Naive thymus-derived CD8-positive, alpha-beta T cell (primary cell): ENCODE measurements at regions not wholly inside any gene's neighbourhood (a gene's known extent, or its start where the extent isn't known, plus 50 kb on each side); places are given as distances from the start of the nearest gene placed in this dataset.

Experiments
- ATAC-seq, 2 donors: fragments of 150-1000 bp; cut with Tn5 transposase in 1 of 2; sonication (Bioruptor Pico), chemical (Tn5 transposase) in 1 of 2; 1 replicate in 1 of 2; 2 replicates in 1 of 2; pipeline ENCODE4 v1.10.0; 2021; ENCODE audit warnings: mild to moderate bottlenecking in 2 of 2, moderate library complexity in 2 of 2
- POLR2A ChIA-PET: fragments of 350-600 bp; sonication (Branson Sonifier 250); formaldehyde crosslinking; loops from one replicate; lab custom pipeline; 2021; ENCODE audit warnings: antibody characterized with exemption; lab: Charles Lee
- DNase-seq, 10 donors: peaks; one replicate each; pipeline versions ENCODE4 v3.0.0 to v3.0.0-alpha.2; 2020 to 2022
- H3K27ac Mint-ChIP-seq, 10 donors: one replicate each; pipeline ENCODE4 v1.8.0; 2020 to 2022; ENCODE audit warnings: mild to moderate bottlenecking in 10 of 10, mixed read lengths in 10 of 10, moderate library complexity in 4 of 10, inconsistent platforms in 1 of 10
- H3K27me3 Mint-ChIP-seq, 5 donors: one replicate each; pipeline ENCODE4 v1.8.0; 2021 to 2022; ENCODE audit warnings: mixed read lengths in 5 of 5
- H3K36me3 Mint-ChIP-seq, 3 donors: one replicate each; pipeline ENCODE4 v1.8.0; 2020 to 2022; ENCODE audit warnings: mixed read lengths in 3 of 3, mild to moderate bottlenecking in 2 of 3, inconsistent platforms in 1 of 3
- H3K4me1 Mint-ChIP-seq, 4 donors: one replicate each; pipeline ENCODE4 v1.8.0; 2021 to 2022; ENCODE audit warnings: mixed read lengths in 4 of 4
- H3K4me3 Mint-ChIP-seq, 10 donors: one replicate each; pipeline ENCODE4 v1.8.0; 2020 to 2022; ENCODE audit warnings: mild to moderate bottlenecking in 10 of 10, mixed read lengths in 10 of 10, moderate library complexity in 6 of 10, inconsistent platforms in 1 of 10
- H3K9me3 Mint-ChIP-seq, 9 donors: one replicate each; pipeline ENCODE4 v1.8.0; 2020 to 2022; ENCODE audit warnings: mixed read lengths in 9 of 9, mild to moderate bottlenecking in 3 of 9, inconsistent platforms in 1 of 9, moderate library complexity in 1 of 9

GRCh38 chr6:139712830-139713229, 338.4 kb upstream of the CITED2 start:
- H3K4me1 Mint-ChIP-seq, result no peaks in the 10 kb centered on the region
- H3K27me3 Mint-ChIP-seq, result peaks cover 0 to 6% (median 2%) of the 10 kb centered on the region in 5 donors
- ATAC-seq, result no peak

DNA sequence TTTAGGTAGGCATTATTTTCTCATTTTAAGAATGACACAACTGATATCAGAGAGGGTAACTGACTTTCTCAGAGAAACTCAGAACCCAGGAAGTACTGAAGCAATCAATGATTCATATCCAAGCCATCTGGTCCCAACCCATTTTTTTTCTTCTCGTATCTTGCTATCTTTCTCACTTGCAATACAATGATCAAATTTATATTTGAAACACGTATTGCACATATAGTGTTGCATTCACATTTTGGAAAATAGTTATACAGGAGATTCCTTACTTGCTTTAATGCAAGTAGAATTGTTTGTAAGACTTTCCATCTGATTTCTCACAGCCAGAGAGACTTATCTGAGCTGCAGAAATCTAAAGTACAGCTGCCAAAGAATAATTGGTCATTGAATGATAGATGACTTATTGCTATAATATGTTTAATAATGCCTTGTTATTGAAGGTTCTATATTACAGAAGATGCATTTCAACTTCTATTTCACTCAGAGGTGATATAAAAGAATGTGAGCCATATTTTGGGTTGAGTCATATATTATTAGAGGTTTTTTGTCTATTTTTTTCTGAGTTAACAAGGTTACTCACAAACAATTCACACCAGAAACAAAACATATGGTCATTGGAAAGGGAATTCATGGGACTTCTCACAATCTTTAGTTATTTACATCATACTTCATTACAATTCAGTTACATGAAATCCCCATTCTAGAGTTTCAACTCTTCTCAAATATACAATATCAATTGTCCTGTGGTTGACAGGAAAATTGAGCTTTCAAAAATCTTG, 337.5 kb upstream of the CITED2 start:
- Mint-ChIP-seq H3K4me3 (no peak overlapping the region), H3K36me3 (no peaks in the 10 kb centered on the region), H3K27me3 (peaks cover 0 to 6% (median 2%) of the 10 kb centered on the region in 5 donors), H3K9me3 (no peaks in the 10 kb centered on the region), H3K27ac (no peak overlapping the region), H3K4me1 (no peaks in the 10 kb centered on the region)
- ATAC-seq (no peak), DNase-seq (no peak)
- POLR2A ChIA-PET, result no interaction called here

More at GRCh38 chr6:139712830-139713229, 338.4 kb upstream of the CITED2 start:
- Mint-ChIP-seq H3K27ac (no peak overlapping the region), H3K36me3 (no peaks in the 10 kb centered on the region), H3K9me3 (no peaks in the 10 kb centered on the region), H3K4me3 (no peak overlapping the region)
- DNase-seq, result no peak
- POLR2A ChIA-PET, result no interaction called here

GRCh38 chr6:139710556-139710955, 336.1 kb upstream of the CITED2 start:
- no peak for DNase-seq
- Mint-ChIP-seq H3K27ac (no peak overlapping the region), H3K4me1 (no peaks in the 10 kb centered on the region), H3K4me3 (no peak overlapping the region), H3K27me3 (peaks cover 0 to 6% (median 2%) of the 10 kb centered on the region in 5 donors), H3K36me3 (no peaks in the 10 kb centered on the region), H3K9me3 (peaks cover 0 to 2% (median 0%) of the 10 kb centered on the region in 9 donors)
- POLR2A ChIA-PET, result no interaction called here
- ATAC-seq, result no peak

DNA sequence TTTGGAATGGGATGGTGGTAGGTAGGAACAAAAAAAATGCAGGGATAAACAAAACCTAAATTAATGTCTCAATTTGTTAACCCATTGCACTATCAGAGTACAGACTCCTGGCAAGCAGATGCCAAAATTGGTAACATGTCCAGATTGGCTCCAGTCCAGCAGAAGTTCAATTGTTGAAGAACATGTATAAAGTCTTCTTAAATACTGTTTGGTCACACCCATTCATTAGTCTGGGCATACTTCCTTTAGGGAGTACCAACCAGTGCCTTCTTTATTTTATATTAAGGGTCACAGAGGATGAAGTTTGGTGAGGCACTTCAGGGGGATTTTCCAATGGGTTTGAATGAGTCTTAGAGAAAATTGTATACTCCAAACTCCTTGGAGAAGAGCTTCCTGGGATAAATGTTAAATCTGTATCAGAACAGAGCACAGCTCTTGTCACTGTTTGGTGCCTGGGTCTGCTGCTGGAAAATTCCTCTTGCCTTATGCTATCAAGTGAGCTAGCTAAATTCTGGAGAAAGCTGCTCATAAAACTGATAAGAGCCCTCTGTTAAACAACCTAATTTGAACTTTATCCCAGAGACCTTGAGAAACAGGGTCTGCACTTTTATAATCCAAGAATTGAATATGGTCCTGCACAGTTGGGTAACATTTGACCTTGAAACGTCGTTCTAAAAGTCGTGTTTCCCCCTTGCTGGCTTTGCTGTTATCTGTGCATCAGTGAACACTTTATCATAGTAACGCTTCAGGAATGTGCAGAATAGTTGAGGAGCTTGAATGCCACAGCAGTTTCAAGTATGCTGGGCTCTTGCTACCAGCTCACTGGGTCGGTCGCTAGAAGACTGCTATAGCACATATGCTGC, 334.1 kb upstream of the CITED2 start:
- ATAC-seq (no peak), DNase-seq (no peak)
- no peaks in the 10 kb centered on the region for H3K4me1 Mint-ChIP-seq
- H3K27ac Mint-ChIP-seq, result no peak overlapping the region
- POLR2A ChIA-PET, result no interaction called here
- no peaks in the 10 kb centered on the region for H3K36me3 Mint-ChIP-seq
- H3K4me3 Mint-ChIP-seq, result no peak overlapping the region
- peaks cover 0 to 5% (median 0%) of the 10 kb centered on the region in 9 donors for H3K9me3 Mint-ChIP-seq
- peaks cover 0 to 5% (median 2%) of the 10 kb centered on the region in 5 donors for H3K27me3 Mint-ChIP-seq

DNA sequence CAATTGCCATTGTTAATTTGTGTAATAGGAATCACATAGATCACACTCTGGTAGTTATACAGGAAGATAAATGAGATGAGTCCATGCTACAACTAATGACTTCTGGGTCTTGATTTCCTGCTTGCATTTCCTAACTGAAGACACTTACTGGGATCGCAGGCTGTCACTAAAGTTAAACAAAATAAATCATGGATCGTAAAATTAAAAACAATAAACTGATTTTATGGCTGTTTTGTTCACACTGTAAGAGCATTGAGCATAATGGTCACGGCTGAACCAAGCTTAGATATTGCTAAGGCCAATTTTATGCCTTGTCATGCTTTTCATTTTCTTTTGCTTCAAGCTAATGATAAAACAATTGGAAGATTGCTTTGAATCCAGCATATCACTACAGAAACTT, 332.5 kb upstream of the CITED2 start:
- POLR2A ChIA-PET, result no interaction called here
- Mint-ChIP-seq H3K4me1 (no peaks in the 10 kb centered on the region), H3K4me3 (no peak overlapping the region), H3K27me3 (peaks cover 0 to 5% (median 0%) of the 10 kb centered on the region in 5 donors), H3K9me3 (peaks cover 0 to 5% (median 0%) of the 10 kb centered on the region in 9 donors), H3K36me3 (no peaks in the 10 kb centered on the region), H3K27ac (no peak overlapping the region)
- DNase-seq (no peak), ATAC-seq (no peak)

GRCh38 chr6:139705284-139705683, 330.8 kb upstream of the CITED2 start:
- Mint-ChIP-seq H3K27me3 (peaks cover 0 to under 1% (median 0%) of the 10 kb centered on the region in 5 donors), H3K4me3 (no peak overlapping the region), H3K4me1 (no peaks in the 10 kb centered on the region), H3K27ac (no peak overlapping the region), H3K9me3 (peaks cover 0 to 5% (median 0%) of the 10 kb centered on the region in 9 donors), H3K36me3 (no peaks in the 10 kb centered on the region)
- POLR2A ChIA-PET, result interaction anchor here (0.9 kb wide), 1 partner anchor 331 kb away, joined by 3 read pairs; the partner anchor contains the start of gene CITED2
- DNase-seq, result no peak
- ATAC-seq, result no peak

DNA sequence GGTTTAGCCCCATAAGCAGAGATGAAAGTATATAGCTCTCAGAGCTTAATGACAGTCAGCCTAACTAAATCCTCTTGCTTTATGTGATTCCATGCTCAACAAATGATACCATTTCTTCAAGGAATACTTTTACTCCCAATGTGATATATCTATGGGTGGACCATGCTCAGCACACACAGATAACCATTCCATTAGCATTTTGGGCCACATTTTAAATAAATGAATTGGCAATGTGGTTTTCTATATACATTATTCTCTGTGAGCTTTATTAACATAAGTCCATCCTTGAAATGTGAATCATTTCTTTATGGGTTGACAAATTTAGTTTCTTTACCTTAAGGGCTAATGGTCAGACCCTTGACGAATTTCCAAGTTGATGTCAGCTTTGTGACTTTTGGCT, 329.3 kb upstream of the CITED2 start:
- POLR2A ChIA-PET, result no interaction called here
- H3K36me3 Mint-ChIP-seq, result no peaks in the 10 kb centered on the region
- no peaks in the 10 kb centered on the region for H3K4me1 Mint-ChIP-seq
- H3K27me3 Mint-ChIP-seq, result no peaks in the 10 kb centered on the region
- H3K9me3 Mint-ChIP-seq, result peaks cover 0 to 5% (median 0%) of the 10 kb centered on the region in 9 donors
- DNase-seq (no peak), ATAC-seq (no peak)
- no peak overlapping the region for H3K4me3 Mint-ChIP-seq
- no peak overlapping the region for H3K27ac Mint-ChIP-seq

DNA sequence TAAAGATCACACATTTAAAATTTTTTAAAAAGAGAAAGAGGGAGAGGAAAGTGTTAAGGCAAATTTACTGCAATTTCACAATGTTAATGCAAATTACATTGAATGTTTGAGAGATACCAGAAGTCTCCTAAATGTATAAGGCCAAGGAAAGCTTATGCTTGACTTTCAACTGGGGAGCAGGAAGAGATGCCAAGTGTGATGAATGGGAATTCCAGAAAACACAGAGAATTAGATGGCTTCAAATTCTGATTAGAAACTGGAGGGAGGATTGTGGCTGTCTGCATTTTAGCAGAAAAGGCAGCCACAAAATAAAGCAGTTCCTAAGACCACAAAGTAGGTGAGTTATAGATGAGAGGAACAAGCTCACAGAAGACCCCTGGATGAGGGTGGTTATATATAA, 328.3 kb upstream of the CITED2 start:
- Mint-ChIP-seq H3K36me3 (no peaks in the 10 kb centered on the region), H3K27me3 (no peaks in the 10 kb centered on the region), H3K4me3 (no peak overlapping the region), H3K4me1 (no peaks in the 10 kb centered on the region), H3K27ac (no peak overlapping the region), H3K9me3 (peaks cover 0 to 5% (median 0%) of the 10 kb centered on the region in 9 donors)
- DNase-seq (no peak), ATAC-seq (no peak)
- POLR2A ChIA-PET, result no interaction called here

DNA sequence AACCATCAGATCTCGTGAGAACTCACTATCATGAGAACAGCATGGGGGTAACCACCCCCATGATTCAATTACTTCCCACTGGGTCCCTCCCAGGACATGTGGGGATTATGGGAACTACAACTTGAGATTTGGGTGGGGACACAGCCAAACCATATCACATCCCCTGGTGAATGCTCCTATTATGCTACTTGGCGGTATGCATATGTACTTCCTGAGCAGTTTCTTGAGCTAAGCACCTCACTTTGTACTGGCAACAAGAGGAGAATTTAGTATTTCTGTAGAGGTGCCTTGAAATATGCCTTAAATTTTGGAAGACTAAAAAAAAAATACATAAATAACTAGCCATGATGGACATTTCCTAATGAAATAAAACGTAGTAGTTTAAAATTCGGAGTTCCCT, 327.2 kb upstream of the CITED2 start:
- H3K27ac Mint-ChIP-seq, result no peak overlapping the region
- ATAC-seq, result no peak

GRCh38 chr6:139701003-139701402, 326.6 kb upstream of the CITED2 start:
- ATAC-seq (no peak), DNase-seq (no peak)
- H3K27ac Mint-ChIP-seq, result no peak overlapping the region
- H3K27me3 Mint-ChIP-seq, result no peaks in the 10 kb centered on the region
- H3K4me1 Mint-ChIP-seq, result no peaks in the 10 kb centered on the region
- POLR2A ChIA-PET, result interaction anchor here (0.7 kb wide), 1 partner anchor 9 kb away, joined by 3 read pairs; no protein-coding TSS in a partner anchor
- H3K36me3 Mint-ChIP-seq, result no peaks in the 10 kb centered on the region
- no peak overlapping the region for H3K4me3 Mint-ChIP-seq
- peaks cover 0 to 5% (median 0%) of the 10 kb centered on the region in 9 donors for H3K9me3 Mint-ChIP-seq

More for the DNA sequence above, 327.2 kb upstream of the CITED2 start:
- no peak for DNase-seq
- Mint-ChIP-seq H3K4me1 (no peaks in the 10 kb centered on the region), H3K9me3 (peaks cover 0 to 5% (median 0%) of the 10 kb centered on the region in 9 donors), H3K4me3 (no peak overlapping the region), H3K36me3 (no peaks in the 10 kb centered on the region), H3K27me3 (no peaks in the 10 kb centered on the region)
- POLR2A ChIA-PET, result no interaction called here

DNA sequence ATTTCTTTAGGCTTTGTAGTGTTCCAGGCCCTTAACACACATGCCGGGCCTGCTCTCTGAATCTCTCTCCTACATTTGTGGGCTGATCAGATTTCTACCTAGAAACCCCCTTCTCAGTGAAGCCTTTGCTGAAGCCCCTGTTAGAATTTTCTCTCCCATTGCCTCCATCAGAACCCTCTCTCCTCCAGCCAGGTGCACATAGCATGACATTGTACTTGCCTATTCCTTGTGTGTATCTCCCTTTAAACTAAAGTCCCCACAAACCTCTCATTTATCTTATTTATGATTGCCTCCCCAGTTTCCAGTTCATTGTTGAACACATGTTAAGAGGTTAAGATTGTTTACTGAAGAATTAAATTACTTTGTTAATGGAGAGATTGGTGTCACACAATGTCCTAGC, 325.5 kb upstream of the CITED2 start:
- Mint-ChIP-seq H3K4me1 (peaks cover 0 to 3% (median 0%) of the 10 kb centered on the region in 4 donors), H3K27me3 (no peaks in the 10 kb centered on the region), H3K36me3 (no peaks in the 10 kb centered on the region), H3K9me3 (no peaks in the 10 kb centered on the region), H3K27ac (no peak overlapping the region), H3K4me3 (no peak overlapping the region)
- ATAC-seq (no peak), DNase-seq (no peak)
- POLR2A ChIA-PET, result no interaction called here

DNA sequence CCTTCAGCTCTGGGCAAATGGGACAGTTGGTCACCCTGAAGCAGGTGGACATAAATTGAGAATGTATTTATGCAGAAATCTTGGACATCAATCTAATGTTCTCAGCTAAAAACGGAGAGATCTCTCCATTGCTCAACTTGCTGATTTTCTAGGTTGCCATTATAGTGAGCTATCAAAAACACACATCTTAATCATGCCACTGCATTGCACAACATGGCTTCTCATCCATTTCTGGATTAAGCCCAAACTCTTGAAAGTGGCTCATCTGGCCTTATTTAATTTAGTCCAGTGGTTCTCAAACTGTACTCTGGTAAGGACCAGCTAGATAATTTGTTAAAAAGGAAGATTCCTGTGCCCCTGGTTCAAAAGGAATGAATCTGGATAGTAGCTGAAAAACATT, 324.9 kb upstream of the CITED2 start:
- POLR2A ChIA-PET, result interaction anchor here (0.6 kb wide), 1 partner anchor 141 kb away, joined by 3 read pairs; no protein-coding TSS in a partner anchor
- no peaks in the 10 kb centered on the region for H3K27me3 Mint-ChIP-seq
- H3K4me3 Mint-ChIP-seq, result no peak overlapping the region
- H3K4me1 Mint-ChIP-seq, result peaks cover 0 to 3% (median 0%) of the 10 kb centered on the region in 4 donors
- H3K36me3 Mint-ChIP-seq, result no peaks in the 10 kb centered on the region
- H3K27ac Mint-ChIP-seq, result no peak overlapping the region
- no peak for DNase-seq
- H3K9me3 Mint-ChIP-seq, result no peaks in the 10 kb centered on the region
- ATAC-seq, result no peak
